HG03045 (cell line): ENCODE measurements at regions not wholly inside any gene's neighbourhood (a gene's known extent, or its start where the extent isn't known, plus 50 kb on each side); places are given as distances from the start of the nearest gene placed in this dataset.

Experiments
- ATAC-seq: cut with Tn5 transposase; IDR thresholded peaks from one replicate; pipeline ENCODE4 v1.9.1; 2021; ENCODE audit warnings: mild to moderate bottlenecking, moderate library complexity; ENCODE audit not compliant: unreplicated experiment

DNA sequence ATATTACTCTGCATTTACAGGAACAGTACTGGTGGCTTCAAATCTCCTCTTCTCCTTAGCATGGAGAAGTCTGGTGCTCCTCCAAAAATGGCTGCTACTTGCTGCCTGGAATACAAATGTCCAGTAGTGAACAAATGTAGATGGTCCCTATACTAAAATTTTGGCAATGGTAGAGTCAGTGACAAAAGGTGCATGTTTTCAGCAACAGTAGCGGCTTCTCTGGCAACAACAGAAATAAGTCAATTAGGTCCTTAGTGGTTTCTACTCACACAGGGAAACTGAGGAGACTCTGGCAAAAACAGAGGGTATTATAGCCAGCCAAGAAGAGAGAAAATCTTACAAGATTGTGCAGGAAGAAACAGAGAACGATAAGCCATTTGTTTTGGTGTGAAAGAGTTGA lies 1368.4 kb upstream of the ADGRL3 start:
- ATAC-seq = no peak

DNA sequence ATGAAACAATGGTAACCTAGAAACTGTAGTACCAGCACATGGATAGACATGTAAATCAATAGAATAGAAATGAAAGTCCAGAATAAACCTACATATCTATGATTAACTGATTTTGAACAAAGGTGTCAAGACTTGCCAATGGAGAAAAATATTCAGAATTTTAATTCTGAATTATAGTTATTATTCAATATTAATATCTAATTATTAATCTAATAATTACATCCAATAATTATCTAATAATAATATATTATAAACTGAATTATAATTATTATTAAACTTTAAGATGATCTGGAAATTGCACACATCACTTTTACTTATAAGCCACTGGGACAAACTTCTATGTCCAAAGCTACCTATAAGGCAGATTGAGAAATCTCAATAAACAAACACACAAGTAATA lies 1365.2 kb upstream of the ADGRL3 start:
- no peak for ATAC-seq

DNA sequence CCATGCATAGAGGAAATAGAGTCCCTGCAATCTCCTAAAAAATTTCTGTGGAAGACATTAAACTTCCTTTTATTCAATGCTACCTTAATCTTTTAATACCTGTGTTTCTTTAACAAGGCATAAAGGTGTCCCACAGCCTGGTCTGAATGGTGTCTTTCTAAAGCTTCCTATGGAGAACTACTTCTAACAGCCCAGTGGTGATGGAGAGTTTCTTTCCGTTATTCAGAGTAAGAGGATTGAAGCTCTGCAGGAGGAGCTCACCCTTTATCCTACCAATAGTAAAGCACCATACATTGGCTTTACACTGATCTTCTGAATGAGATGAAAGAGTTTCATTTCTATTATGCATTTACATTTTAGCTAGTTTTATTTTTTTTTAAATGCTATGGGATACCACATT lies 1362.4 kb upstream of the ADGRL3 start:
- ATAC-seq = no peak

DNA sequence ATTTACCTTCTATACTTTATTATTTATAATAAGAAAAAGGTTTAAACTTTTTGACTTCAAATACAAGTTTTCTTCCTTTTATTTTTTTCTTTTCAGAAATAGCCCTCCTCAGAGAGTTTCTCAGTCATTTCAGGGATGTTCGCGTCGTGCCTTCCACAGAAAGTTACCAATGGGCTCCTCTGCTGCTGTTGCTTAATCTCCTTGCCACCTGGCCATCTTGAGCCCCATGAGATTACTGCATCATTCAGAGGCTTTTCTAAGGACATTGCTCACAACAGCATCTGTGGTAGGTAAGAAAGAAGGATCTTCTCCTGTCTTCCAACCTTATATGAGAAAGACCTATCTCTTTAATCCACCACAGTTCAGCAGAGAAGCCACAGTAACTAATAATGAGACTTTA lies 1361.9 kb upstream of the ADGRL3 start:
- no peak for ATAC-seq

DNA sequence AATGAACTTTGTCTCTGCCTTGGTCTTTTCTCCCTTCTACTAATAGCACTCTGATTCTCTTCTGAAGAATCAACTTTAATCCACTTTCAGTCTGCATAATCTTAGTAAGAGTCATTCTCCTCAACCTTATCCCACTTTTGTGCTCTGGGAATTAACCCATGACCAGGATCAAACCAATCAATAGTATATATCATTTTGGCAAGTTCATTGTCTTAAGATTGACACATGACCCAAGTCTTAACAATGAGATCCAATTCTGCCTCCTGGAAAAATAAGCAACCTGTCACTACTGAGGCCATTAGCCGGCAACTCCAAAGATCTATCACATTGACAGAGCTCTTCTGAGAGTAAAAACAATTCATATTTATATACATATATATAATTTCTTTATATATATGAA lies 1358.4 kb upstream of the ADGRL3 start:
- ATAC-seq = no peak

DNA sequence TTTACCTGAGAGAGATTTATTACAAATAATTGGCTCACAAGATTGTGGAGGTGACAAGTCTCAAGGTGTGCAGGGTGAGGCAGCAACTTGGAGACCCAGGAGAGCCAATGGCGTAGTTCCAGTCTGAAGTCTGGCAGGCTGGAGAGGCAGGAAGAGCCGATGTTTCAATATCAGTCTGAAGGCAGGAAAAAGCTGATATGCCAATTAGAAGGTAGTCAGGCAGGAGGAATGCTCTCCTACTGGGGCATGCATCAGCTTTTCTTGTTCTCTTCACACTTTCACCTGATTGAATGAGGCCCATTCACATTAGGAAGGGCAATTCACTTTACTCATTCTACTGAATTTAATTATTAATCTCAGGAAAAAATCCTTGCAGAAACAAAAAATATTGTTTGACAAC lies 1351.7 kb upstream of the ADGRL3 start:
- ATAC-seq = no peak

DNA sequence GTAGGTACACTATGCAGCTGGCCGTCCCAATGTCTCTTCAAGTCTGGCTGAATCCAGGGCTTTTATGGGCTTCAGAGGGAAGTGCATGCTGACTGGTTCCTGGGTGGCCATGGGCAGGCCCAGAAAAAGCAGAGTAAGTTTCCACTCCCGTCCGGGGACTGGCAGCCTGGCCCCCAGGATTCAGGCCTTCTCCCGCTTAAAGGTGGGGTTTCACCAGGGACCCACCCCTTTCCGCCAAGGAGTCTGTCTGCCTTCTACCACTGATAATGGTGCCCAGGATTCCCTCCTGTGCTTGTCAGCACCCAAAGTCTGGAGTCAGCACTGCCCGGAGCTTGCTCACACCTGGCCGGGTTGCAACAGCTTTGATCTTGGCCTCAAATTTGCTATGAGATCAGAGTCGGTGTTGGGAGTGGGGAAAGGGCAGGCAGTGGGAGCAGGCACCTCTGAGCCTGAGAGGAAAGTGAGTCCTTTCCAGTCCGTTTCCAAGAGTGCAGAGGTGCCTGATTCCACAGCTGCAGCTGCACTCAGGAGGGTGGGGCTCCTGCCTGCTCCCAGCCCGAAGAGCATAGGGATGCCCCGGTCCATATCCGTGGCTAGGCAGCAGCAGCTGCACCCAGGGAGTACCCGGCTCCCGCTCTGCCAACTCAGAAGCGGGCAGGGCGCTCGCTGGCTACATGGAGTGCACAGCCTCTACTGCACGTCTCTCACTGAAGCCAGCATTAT lies 1344.3 kb upstream of the ADGRL3 start:
- ATAC-seq = no peak

DNA sequence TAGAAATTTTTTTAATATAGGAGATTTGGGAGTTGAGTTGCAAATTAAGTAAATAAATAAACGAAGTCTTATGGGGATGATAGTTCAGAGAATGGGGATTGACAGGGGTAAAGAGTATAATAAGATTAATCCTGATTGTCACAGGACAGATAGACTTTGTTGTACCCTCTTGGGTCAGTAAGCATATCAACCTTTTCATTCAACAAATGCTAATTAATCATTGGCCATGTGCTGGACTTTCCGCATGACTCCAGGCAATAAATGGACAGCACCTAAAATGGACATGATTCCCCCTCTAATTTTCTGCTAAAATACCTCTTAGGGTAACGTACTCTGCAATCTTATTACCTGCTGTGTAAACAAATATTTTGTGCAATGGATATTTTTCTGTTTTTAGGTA lies 1331.1 kb upstream of the ADGRL3 start:
- ATAC-seq = no peak

DNA sequence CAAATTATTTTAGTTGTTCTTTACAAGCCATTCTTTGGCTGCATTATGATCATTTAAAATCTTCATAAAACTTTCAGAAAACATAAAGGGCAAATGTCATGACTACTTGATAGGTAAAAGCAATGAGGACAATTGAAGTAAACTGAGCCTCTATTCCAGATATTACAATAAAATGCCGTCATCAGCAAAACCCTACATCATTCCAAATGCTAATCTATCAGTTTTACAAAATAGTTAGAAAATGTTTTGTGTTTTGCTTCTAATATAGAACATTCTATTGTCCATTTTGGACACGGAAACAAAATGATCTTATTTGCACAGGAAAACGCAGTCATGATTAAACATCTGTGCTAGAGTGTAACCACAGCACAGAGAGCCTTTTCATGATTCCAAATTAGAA lies 1330.6 kb upstream of the ADGRL3 start:
- ATAC-seq = no peak

DNA sequence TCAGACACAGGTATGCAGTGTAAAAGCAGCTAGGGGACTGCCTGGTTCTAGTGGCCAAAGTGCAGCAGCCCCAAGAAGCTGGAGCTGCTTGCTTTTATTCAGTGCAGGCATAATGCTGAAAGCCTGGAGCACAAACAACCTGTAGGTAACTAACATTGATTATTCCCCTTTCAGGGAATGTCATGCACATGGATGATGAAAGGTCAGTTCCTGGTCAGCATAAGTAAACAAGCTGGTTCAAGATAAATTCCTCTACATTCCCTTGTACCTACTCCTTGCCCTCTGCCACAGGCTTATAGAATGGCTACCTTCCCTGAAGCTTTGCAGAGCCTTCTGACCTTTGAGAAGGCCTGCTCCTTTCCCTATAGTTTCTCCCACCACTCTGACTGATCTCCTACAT lies 1318.5 kb upstream of the ADGRL3 start:
- no peak for ATAC-seq

DNA sequence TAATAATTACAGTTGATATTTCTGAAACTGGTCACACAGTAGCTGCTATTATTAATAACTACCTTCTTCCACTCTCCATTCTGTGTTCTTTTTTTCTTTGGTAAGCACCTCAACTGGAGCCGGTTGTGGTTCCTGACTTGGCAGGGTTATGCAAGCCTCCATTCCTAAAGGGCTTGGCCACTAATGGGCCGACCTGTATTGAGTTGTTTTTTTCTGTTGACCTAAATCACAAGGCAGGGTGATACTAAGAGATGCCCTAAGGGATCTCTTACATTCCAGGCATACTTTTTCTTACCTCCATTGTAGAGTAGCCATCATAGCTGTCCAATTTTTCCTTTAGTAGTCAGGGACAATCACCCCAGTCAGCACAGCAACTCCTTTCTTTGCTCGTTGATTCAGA lies 1295.8 kb upstream of the ADGRL3 start:
- ATAC-seq = no peak

DNA sequence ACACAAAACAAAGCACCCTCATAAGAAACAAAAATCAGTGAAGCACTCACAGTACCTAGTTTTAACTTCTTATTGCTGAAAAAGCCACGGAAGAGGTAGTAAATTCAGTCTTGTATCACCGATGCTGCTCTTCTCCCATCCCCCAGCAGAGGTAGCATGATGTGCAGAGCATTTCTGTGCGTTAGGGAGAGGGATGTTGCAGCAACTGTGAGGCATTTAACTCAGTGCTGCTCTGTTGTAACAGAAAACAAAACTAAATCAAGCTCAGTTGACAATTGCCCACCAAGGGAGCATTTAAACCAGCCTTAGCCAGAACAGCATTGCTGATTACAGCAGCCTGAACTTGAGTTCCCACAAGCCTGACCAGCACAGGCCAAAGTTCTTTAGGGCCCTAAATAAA lies 1279.7 kb upstream of the ADGRL3 start:
- no peak for ATAC-seq

DNA sequence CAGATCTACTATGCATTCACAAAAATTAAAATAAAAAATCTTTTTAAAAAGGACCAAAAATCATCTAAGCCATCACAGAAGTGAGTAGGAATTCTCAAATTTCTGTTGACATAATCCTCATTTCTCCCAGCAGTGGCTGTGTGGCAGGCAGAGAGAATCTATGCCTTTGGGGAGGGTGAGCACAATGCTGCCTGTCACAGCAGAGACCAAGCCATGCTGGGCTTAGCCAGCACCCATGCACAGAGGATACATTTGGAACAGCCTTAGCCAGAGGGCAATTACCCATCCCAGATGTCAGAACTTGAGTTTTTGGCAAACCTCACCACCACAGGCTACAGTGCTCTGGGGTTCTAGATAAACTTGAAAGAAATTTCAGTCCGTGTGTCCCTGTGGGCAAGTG lies 1274.8 kb upstream of the ADGRL3 start:
- no peak for ATAC-seq

DNA sequence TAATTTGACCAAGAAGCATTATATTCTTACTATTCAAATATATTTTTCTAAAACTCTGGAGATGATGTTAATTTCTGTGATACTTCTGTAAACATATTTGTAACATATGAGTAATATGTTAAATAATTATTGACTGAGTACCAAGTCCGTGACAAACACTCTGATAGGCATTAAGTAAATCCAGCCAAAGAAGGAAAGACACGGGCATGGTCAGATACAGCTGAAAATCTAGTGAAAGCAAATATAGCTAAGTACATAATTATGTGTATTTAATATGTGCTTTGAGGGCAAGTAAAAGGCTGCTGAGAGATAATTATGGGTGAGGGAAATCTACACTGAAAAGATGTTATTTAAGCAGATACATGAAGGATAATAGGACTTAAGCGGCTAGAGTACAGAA lies 1263.6 kb upstream of the ADGRL3 start:
- ATAC-seq = no peak

DNA sequence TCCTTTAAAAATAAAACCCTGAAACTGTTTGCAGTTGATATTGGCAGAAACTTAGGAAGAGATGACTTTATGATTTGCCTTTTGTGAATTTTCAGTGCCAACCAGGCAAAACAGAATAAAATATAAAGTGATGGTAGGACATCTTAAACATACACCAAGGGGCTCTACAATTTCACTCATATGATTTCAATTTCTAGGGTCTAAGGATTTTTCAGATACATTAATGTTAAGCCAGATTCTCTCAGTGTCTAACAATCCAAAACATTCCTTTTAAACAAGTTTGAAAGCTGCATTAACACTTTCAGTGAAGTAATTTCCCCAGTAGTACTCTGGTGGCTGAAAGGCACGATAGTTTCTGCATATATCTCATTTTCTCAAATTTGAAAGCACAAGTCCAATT lies 1262.0 kb upstream of the ADGRL3 start:
- ATAC-seq = no peak

DNA sequence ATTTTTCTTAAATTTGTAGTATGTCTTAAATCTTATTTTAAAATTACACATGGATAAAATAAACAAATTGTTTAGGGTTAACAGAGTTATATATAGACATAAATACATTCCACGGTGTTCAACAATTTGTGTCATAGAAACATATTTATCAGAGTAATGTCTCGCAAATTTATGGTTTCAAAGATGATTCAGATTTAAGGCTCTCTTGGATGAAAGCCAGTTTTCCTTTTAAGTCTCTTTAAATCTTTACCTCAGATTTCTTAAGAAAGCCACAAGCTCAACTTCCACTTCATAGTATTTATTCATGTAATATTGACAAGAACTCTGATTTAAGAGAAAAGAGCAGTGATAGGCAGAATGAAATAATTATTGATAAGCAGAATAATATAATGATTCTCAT lies 1254.8 kb upstream of the ADGRL3 start:
- no peak for ATAC-seq

DNA sequence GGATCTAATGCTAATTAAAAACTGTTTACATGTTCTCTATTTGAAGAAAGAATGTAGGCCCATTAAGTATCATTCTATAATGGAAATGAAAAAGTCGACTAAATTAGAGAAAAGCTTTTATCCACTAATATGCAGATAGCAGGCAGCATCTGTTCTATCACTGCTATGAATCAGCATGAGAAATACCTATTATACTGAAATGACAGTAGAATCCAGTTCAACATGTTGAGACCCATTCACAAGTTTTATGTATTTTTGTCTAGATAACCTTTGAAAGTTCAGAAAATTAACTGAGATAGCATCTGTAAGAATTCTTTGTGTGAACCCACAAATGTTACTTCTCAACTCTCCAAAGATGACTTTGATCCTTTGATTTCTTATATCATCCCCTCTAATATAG lies 1254.4 kb upstream of the ADGRL3 start:
- ATAC-seq = no peak

DNA sequence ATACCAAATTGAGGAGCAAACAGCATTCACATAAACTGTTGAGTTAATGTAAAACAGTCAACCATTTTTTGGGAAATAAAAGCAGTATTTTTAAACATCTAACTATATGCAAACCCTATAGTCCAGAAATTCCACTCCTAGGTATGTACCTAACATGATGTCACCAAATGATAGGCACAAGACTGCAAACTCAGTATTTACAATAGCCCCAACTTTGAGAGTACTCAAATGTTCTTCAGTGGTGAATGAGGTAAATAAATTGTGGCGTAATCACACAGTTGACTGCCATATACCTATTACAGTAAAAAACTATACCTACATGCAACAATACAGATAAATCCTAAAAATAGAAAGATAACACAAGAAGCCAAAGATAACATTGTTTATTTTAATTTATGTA lies 1243.8 kb upstream of the ADGRL3 start:
- no peak for ATAC-seq

DNA sequence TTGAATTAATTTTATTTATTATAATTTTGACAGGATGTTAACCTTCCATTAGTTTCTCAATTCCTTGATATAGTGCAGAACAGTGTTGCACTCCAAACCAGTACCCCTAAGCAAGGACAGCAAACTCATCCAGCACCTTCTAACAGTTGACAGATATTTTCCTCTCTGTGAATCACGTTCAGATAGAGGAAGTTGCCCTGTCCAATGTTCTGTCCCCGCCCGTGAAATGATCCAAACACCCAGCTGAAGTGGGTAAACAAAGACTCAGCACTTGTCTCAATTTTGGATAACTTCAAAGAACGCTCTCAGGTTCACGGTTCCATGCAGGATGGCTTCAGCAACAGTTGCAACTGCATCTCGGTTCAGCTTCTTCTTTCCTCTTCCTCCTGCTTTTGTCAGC lies 1240.0 kb upstream of the ADGRL3 start:
- no peak for ATAC-seq

DNA sequence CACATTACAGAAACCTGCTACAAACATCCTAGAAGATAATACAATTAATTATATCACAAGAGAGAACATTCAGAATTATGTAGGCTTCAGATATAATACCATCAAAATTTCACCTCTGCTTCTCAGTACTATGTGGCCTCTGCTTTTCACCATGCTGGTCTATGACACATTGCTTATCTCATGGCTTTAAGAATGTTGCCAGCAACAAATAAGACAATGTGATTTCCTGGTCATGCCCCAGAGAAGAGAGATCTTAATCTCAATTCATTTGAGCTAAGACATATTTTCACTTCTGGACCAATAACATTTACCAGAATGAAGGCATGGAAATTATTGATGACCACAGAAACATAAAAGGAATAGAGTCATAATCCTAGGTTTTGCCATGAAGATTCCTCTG lies 1233.4 kb upstream of the ADGRL3 start:
- no peak for ATAC-seq

DNA sequence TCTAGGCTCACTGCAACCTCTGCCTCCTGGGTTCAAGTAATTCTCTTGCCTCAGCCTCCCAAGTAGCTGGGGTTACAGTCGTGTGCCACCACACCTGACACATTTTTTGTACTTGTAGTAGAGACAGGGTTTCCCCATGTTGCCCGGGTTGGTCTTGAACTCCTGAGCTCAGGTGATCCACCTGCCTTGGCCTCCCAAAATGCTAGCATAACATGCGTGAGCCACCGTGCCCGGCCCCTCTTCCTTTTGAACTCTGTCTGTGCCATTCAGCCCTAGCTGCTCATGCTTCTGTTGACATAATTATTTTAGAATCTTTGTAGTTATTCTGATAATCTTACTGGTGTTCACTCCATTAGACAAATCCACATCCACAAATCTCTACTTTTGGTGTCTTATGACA lies 1231.3 kb upstream of the ADGRL3 start:
- no peak for ATAC-seq

DNA sequence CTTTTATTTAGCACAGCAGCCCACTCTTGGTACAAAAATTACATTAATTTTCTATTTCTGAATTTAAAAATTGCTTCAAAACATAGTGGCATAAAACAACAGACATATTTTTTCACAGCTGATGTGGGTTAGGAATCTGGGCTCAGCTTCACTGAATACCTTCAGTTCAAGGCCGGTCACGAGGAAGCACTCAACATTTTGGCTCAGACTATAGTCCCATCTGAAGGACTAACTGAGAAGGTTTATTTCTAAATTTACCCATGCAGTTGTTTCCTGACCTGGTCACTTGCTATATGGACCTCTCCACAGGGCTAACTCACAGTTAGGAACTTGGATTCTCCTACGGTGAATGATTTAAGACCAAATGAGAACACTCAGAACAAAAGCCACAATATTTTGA lies 1230.2 kb upstream of the ADGRL3 start:
- ATAC-seq = no peak

DNA sequence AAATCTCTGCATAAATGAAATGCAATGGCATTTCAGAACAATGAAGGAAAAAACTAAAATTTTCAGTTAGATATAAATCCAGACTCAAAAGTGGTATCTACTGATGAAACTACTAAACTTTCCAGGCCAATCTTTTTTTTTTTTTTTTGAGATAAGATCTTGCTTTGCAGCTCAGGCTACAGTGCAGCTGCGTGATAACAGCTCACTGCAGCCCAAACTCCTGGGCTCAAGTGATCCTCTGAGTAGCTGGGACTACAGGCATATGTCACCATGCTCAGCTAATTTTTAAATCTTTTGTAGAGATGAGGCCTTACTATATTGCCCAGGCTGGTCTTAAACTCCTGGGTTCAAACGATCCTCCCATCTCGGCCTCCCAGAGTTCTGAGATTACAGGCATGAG lies 1228.2 kb upstream of the ADGRL3 start:
- no peak for ATAC-seq

DNA sequence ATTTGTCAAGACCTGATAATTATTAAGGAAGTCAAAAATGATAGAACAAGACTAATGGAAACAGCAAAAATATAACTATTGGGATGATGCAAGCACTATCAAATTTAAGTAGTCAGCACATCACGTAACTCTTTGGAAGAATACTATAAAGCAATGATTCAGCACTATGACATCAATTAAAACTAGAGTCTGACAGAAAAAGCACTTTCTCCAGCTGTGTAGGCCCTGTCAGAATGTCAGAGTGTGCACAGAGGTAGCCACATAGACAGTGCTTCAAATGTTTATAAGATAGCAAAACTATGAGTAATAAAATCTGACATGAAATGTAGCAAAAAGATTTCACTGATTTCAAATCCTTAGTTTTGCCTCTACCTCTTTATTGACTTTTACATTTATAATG lies 1226.6 kb upstream of the ADGRL3 start:
- ATAC-seq = no peak
